CD8-positive, alpha-beta memory T cell (primary cell): ENCODE measurements at regions not wholly inside any gene's neighbourhood (a gene's known extent, or its start where the extent isn't known, plus 50 kb on each side); places are given as distances from the start of the nearest gene placed in this dataset.
A peak's percentile ranks its signal among the peaks of the same experiment; 100 is the strongest.
"Not testable (repeated sequence)": the region's sequence is repeated elsewhere in the genome, so short reads cannot be mapped to it uniquely, and the experiment has no call there.

ENCODE experiments used
- CTCF ChIA-PET: fragments of 350-600 bp; sonication (Branson Sonifier 250); formaldehyde crosslinking; loops from one replicate; lab custom pipeline; 2021; ENCODE audit warnings: antibody characterized with exemption; lab: Charles Lee
- POLR2A ChIA-PET: fragments of 350-600 bp; sonication (Branson Sonifier 250); formaldehyde crosslinking; loops from one replicate; lab custom pipeline; 2021; ENCODE audit warnings: antibody characterized with exemption; lab: Charles Lee
- DNase-seq, 5 donors: peaks; one replicate each; pipeline versions ENCODE4 v3.0.0 to v3.0.0-alpha.2; 2020 to 2022; ENCODE audit warnings: mixed read lengths in 1 of 5
- H3K27ac ChIP-seq: one replicate; pipeline ENCODE4 v1.7.0; 2013; ENCODE audit warnings: low read depth, mild to moderate bottlenecking, low read length, moderate library complexity
- H3K27me3 ChIP-seq: 2 replicates; pipeline ENCODE4 v1.7.0; 2013; ENCODE audit warnings: low read length, mild to moderate bottlenecking; ENCODE audit not compliant: insufficient read depth, poor library complexity, severe bottlenecking
- H3K36me3 ChIP-seq: 2 replicates; pipeline ENCODE4 v1.7.0; 2013; ENCODE audit warnings: mild to moderate bottlenecking, low read length, moderate library complexity; ENCODE audit not compliant: insufficient read depth
- H3K4me1 ChIP-seq: 2 replicates; pipeline ENCODE4 v1.7.0; 2013; ENCODE audit warnings: mild to moderate bottlenecking, low read length, moderate library complexity; ENCODE audit not compliant: insufficient read depth
- H3K4me3 ChIP-seq: 2 replicates; pipeline ENCODE4 v1.7.0; 2013; ENCODE audit warnings: mild to moderate bottlenecking, low read length
- H3K9me3 ChIP-seq: 2 replicates; pipeline ENCODE4 v1.7.0; 2013; ENCODE audit warnings: mild to moderate bottlenecking, low read length
- H3K27ac Mint-ChIP-seq, 8 donors: one replicate each; pipeline ENCODE4 v1.8.0; 2020 to 2021; ENCODE audit warnings: mixed read lengths in 8 of 8, mild to moderate bottlenecking in 6 of 8, inconsistent platforms in 3 of 8, moderate library complexity in 3 of 8
- H3K27me3 Mint-ChIP-seq, 2 donors: one replicate each; pipeline ENCODE4 v1.8.0; 2020 to 2021; ENCODE audit warnings: mixed read lengths in 2 of 2, mild to moderate bottlenecking in 1 of 2, moderate library complexity in 1 of 2
- H3K36me3 Mint-ChIP-seq, 3 donors: one replicate each; pipeline ENCODE4 v1.8.0; 2020 to 2021; ENCODE audit warnings: mixed read lengths in 3 of 3, inconsistent platforms in 1 of 3, mild to moderate bottlenecking in 1 of 3
- H3K4me1 Mint-ChIP-seq, 3 donors: one replicate each; pipeline ENCODE4 v1.8.0; 2020 to 2021; ENCODE audit warnings: mixed read lengths in 3 of 3, inconsistent platforms in 1 of 3, mild to moderate bottlenecking in 1 of 3
- H3K4me3 Mint-ChIP-seq, 7 donors: one replicate each; pipeline ENCODE4 v1.8.0; 2020 to 2021; ENCODE audit warnings: mixed read lengths in 7 of 7, mild to moderate bottlenecking in 6 of 7, moderate library complexity in 4 of 7, inconsistent platforms in 2 of 7
- H3K9me3 Mint-ChIP-seq, 5 donors: one replicate each; pipeline ENCODE4 v1.8.0; 2020 to 2022; ENCODE audit warnings: mixed read lengths in 5 of 5, mild to moderate bottlenecking in 3 of 5, moderate library complexity in 2 of 5, inconsistent platforms in 1 of 5

DNA sequence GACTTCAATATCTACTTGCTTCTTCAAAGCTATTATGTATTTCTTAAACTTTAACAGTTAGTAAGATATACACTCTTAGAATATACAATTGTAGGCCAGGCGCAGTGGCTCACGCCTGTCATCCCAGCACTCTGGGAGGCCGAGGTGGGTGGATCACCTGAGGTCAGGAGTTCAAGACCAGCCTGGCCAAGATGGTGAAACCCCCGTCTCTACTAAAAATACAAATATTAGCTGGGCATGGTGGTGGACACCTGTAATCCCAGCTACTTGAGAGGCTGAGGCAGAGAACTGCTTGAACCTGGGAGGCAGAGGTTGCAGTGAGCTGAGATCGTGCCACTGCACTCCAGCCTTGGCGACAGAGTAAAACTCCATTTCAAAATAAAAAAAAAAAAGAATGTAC is 158.0 kb downstream of the CRPPA start:
- H3K4me3 ChIP-seq, H3K27me3 Mint-ChIP-seq, H3K4me3 Mint-ChIP-seq, CTCF ChIA-PET, H3K36me3 Mint-ChIP-seq, H3K27ac Mint-ChIP-seq, H3K36me3 ChIP-seq, DNase-seq, H3K4me1 ChIP-seq, H3K4me1 Mint-ChIP-seq, H3K27me3 ChIP-seq, H3K9me3 ChIP-seq, H3K9me3 Mint-ChIP-seq: not testable (repeated sequence)
- H3K27ac ChIP-seq = peak overlapping the region; percentile 49
- POLR2A ChIA-PET = interaction anchor here (0.7 kb wide), 1 partner anchor 19 kb away, joined by 4 read pairs; no protein-coding TSS in a partner anchor

DNA sequence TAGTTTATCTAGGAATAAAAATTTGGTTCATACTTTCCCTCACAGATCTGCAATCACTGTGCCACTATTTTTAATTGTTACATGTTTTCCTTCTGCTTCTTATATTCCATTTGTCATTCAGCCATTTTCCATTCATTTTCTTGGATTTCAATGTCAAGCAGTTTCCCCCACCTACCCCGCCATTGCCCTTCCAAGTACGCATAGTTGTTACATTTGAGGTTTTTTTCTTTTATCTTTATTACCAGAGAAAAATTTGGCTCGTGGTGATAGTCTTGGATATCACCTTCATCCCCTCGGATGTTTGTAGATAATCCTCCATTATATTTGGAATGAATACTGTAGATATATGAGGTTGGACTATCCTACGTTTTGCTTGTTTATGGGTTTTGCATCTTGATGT is 159.7 kb downstream of the CRPPA start:
- Mint-ChIP-seq H3K4me3 (no peak overlapping the region), H3K9me3 (peaks cover 0 to under 1% (median 0%) of the 10 kb centered on the region in 5 donors), H3K27me3 (no peaks in the 10 kb centered on the region), H3K4me1 (peaks cover 0 to 4% (median 4%) of the 10 kb centered on the region in 3 donors), H3K36me3 (peaks cover 0 to 2% (median 0%) of the 10 kb centered on the region in 3 donors), H3K27ac (no peak overlapping the region)
- DNase-seq = no peak
- POLR2A ChIA-PET = no interaction called here
- no peak overlapping the region for H3K4me3 ChIP-seq
- H3K36me3 ChIP-seq = no peaks in the 10 kb centered on the region
- H3K27ac ChIP-seq = peak overlapping the region; percentile 49
- H3K4me1 ChIP-seq = no peaks in the 10 kb centered on the region
- H3K27me3 ChIP-seq = no peaks in the 10 kb centered on the region
- CTCF ChIA-PET = no interaction called here
- H3K9me3 ChIP-seq = no peaks in the 10 kb centered on the region

DNA sequence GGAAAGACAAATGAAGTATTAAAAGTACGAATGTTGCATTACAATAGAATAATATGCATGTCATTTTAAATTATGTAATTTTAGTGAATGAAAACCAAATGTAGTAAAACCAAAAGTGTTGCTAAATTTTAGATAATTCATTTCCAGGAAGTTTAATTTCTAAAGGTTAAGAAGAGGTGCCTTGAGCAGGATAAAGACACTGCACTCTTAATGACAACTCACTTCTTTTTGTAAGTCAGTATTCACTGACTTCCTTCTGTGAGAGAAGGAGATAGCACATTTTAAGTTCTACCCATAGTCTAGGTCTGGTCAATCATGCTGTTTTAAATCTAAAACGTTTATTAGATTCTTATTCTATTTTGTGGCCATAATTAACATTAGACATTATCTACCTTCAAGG is 160.2 kb downstream of the CRPPA start:
- H3K9me3 ChIP-seq = no peaks in the 10 kb centered on the region
- H3K9me3 Mint-ChIP-seq = peaks cover 0 to 6% (median 0%) of the 10 kb centered on the region in 5 donors
- no peaks in the 10 kb centered on the region for H3K4me1 ChIP-seq
- no peak overlapping the region for H3K4me3 ChIP-seq
- ChIA-PET POLR2A (no interaction called here), CTCF (no interaction called here)
- no peaks in the 10 kb centered on the region for H3K36me3 ChIP-seq
- no peaks in the 10 kb centered on the region for H3K27me3 ChIP-seq
- no peak overlapping the region for H3K4me3 Mint-ChIP-seq
- DNase-seq = no peak
- H3K4me1 Mint-ChIP-seq = peaks cover 0 to 4% (median 4%) of the 10 kb centered on the region in 3 donors
- H3K36me3 Mint-ChIP-seq = peaks cover 0 to 2% (median under 1%) of the 10 kb centered on the region in 3 donors
- no peak overlapping the region for H3K27ac Mint-ChIP-seq
- H3K27me3 Mint-ChIP-seq = no peaks in the 10 kb centered on the region
- H3K27ac ChIP-seq = no peak overlapping the region

DNA sequence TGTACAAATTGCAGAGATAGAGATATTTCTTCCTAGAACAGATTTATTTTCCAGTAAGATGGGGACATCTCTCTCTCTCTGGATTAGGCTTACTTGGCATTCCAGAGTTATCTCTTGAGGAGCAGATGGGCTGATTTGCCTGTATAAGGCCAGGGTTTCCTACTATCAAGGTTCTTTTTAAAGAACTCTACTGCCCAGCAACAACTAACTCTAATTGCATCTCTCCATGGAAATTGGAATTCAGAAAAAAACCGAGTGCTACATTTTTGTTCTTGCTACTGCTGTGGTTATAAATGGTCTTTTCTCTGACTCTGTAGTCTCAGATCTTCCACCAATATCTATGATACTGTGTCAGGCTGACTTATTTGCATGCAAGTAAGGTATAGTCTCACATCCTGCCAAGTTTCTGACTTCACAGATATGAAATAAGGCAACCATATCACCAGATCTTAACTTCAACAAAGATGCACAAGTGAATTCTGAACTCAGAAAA is 161.1 kb downstream of the CRPPA start:
- peaks cover 0 to 4% (median 4%) of the 10 kb centered on the region in 3 donors for H3K4me1 Mint-ChIP-seq
- H3K4me3 Mint-ChIP-seq = no peak overlapping the region
- no peaks in the 10 kb centered on the region for H3K27me3 Mint-ChIP-seq
- peaks cover 2 to 8% (median 4%) of the 10 kb centered on the region in 3 donors for H3K36me3 Mint-ChIP-seq
- Histone ChIP-seq H3K4me3 (no peak overlapping the region), H3K27me3 (no peaks in the 10 kb centered on the region), H3K4me1 (no peaks in the 10 kb centered on the region), H3K9me3 (no peaks in the 10 kb centered on the region), H3K27ac (peak overlapping the region; percentile 19), H3K36me3 (no peaks in the 10 kb centered on the region)
- peaks cover 0 to 9% (median 2%) of the 10 kb centered on the region in 5 donors for H3K9me3 Mint-ChIP-seq
- no peak for DNase-seq
- CTCF ChIA-PET = interaction anchor here (0.5 kb wide), 1 partner anchor 144 kb away, joined by 5 read pairs; no protein-coding TSS in a partner anchor
- POLR2A ChIA-PET = no interaction called here
- no peak overlapping the region for H3K27ac Mint-ChIP-seq

DNA sequence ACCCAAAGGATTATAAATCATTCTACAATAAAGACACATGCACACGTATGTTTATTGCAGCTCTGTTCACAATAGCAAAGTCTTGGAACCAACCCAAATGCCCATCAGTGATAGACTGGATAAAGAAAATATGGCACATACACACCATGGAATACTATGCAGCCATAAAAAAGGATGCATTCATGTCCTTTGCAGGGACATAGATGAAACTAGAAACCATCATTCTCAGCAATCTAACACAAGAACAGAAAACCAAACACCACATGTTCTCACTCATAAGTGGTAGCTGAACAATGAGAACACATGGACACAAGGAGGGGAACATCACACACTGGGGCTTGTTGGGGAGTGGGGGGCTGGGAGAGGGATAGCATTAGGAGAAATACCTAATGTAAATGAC is 164.9 kb downstream of the CRPPA start:
- H3K4me3 ChIP-seq, H3K4me1 ChIP-seq, H3K27ac Mint-ChIP-seq, H3K4me1 Mint-ChIP-seq, H3K36me3 ChIP-seq, H3K27me3 ChIP-seq, CTCF ChIA-PET, DNase-seq, H3K27ac ChIP-seq, POLR2A ChIA-PET, H3K27me3 Mint-ChIP-seq, H3K4me3 Mint-ChIP-seq, H3K9me3 ChIP-seq: not testable (repeated sequence)
- Mint-ChIP-seq H3K36me3 (peaks cover 1 to 18% (median 4%) of the 10 kb centered on the region in 3 donors), H3K9me3 (peaks cover 0 to 13% (median 10%) of the 10 kb centered on the region in 5 donors)

DNA sequence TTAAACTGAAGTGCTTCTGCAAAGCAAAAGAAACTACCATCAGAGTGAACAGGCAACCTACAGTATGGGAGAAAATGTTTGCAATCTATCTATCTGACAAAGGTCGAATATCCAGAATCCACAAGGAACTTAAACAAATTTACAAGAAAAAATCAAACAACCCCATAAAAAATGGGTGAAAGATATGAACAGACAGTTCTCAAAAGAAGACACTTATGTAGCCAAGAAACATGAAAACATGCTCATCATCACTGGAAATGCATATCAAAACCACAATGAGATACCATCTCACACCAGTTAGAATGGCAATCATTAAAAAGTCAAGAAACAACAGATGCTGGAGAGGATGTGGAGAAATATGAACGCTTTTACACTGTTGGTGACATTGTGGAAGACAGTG is 165.4 kb downstream of the CRPPA start:
- POLR2A ChIA-PET, H3K27ac Mint-ChIP-seq, H3K4me1 ChIP-seq, H3K36me3 ChIP-seq, H3K27ac ChIP-seq, H3K4me3 Mint-ChIP-seq, DNase-seq, H3K4me1 Mint-ChIP-seq, H3K9me3 ChIP-seq, H3K27me3 Mint-ChIP-seq, H3K27me3 ChIP-seq, H3K4me3 ChIP-seq, CTCF ChIA-PET: not testable (repeated sequence)
- peaks cover 0 to 13% (median 10%) of the 10 kb centered on the region in 5 donors for H3K9me3 Mint-ChIP-seq
- peaks cover 1 to 19% (median 4%) of the 10 kb centered on the region in 3 donors for H3K36me3 Mint-ChIP-seq

DNA sequence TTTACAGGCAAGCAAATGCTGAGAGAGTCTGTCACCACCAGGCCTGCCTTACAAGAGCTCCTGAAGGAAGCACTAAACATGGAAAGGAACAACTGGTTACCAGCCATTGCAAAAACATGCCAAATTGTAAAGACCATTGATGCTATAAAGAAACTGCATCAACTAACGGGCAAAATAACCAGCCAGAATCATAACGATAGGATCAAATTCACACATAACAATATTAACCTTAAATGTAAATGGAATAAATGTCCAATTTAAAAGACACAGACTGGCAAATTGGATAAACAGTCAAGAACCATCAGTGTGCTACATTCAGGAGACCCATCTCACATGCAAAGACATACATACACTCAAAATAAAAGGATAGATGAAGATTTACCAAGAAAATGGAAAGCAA is 170.7 kb downstream of the CRPPA start:
- H3K4me1 ChIP-seq, CTCF ChIA-PET, H3K9me3 Mint-ChIP-seq, DNase-seq, H3K4me1 Mint-ChIP-seq, H3K4me3 ChIP-seq, H3K36me3 ChIP-seq, H3K4me3 Mint-ChIP-seq, H3K27me3 Mint-ChIP-seq, H3K27ac ChIP-seq, H3K9me3 ChIP-seq, H3K27me3 ChIP-seq, POLR2A ChIA-PET: not testable (repeated sequence)
- Mint-ChIP-seq H3K27ac (peak overlapping the region in 1 of 8 donors; percentile 1), H3K36me3 (peaks cover 0 to 14% (median 7%) of the 10 kb centered on the region in 3 donors)

DNA sequence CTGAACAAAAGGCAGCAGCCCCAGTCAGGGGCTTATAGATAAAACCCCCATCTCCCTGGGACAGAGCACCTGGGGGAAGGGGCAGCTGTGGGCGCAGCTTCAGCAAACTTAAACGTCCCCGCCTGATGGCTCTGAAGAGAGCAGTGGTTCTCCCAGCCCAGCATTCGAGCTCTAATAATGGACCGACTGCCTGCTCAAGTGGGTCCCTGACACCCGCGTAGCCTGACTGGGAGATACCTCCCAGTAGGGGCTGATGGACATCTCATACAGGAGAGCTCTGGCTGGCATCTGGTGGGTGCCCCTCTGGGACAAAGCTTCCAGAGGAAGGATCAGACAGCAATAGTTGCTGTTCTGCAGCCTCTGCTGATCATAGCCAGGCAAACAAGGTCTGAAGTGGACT is 172.1 kb downstream of the CRPPA start:
- POLR2A ChIA-PET, H3K9me3 Mint-ChIP-seq, H3K27me3 Mint-ChIP-seq, H3K4me3 Mint-ChIP-seq, H3K36me3 Mint-ChIP-seq, CTCF ChIA-PET, H3K9me3 ChIP-seq, H3K27ac Mint-ChIP-seq, H3K4me1 ChIP-seq, H3K27me3 ChIP-seq, H3K4me3 ChIP-seq, H3K4me1 Mint-ChIP-seq, H3K27ac ChIP-seq, H3K36me3 ChIP-seq: not testable (repeated sequence)
- DNase-seq = peak in 1 of 5 donors; percentile 36

DNA sequence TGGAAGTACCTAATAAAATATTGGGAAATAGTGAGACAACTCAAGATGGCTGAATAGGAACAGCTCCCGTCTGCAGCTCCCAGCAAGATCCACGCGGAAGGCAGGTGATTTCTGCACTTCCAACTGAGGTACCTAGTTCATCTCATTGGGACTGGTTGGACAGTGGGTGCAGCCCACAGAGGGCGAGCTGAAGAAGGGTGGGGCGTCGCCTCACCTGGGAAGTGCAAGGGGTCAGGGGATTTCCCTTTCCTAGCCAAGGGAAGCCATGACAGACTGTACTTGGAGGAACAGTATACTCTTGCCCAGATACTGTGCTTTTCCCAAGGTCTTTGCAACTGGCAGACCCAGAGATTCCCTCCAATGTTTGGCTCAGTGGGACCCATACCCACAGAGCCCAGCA is 172.8 kb downstream of the CRPPA start:
- H3K9me3 Mint-ChIP-seq, H3K4me3 Mint-ChIP-seq, CTCF ChIA-PET, POLR2A ChIA-PET, H3K36me3 ChIP-seq, H3K27ac Mint-ChIP-seq, H3K36me3 Mint-ChIP-seq, DNase-seq, H3K27me3 Mint-ChIP-seq, H3K4me3 ChIP-seq, H3K27ac ChIP-seq, H3K4me1 ChIP-seq, H3K27me3 ChIP-seq, H3K9me3 ChIP-seq, H3K4me1 Mint-ChIP-seq: not testable (repeated sequence)
